NCI-H1436 (cell line): ENCODE measurements at regions not wholly inside any gene's neighbourhood (a gene's known extent, or its start where the extent isn't known, plus 50 kb on each side); places are given as distances from the start of the nearest gene placed in this dataset.
"Not testable (repeated sequence)": the region's sequence is repeated elsewhere in the genome, so short reads cannot be mapped to it uniquely, and the experiment has no call there.

ENCODE experiments used
- DNase-seq: peaks from one replicate; lab custom pipeline; 2025; lab: John Stamatoyannopoulos, UW

DNA sequence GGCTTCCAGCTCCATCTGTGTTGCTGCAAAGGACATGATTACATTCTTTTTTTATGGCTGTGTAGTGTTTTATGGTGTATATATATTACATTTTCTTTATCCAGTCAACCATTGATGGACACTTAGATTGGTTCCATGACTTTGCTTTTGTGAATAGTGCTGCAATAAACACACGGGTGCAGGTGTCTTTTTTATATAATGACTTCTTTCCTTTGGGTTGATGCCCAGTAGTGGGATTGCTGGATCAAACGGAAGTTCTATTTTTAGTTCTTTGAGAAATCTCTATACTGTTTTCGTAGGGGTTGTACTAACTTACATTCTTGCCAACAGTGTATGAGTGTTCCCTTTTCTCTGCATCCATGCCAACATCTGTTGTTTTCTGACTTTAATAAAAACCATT lies 189.7 kb downstream of the ACTR3B start:
- no peak for DNase-seq

DNA sequence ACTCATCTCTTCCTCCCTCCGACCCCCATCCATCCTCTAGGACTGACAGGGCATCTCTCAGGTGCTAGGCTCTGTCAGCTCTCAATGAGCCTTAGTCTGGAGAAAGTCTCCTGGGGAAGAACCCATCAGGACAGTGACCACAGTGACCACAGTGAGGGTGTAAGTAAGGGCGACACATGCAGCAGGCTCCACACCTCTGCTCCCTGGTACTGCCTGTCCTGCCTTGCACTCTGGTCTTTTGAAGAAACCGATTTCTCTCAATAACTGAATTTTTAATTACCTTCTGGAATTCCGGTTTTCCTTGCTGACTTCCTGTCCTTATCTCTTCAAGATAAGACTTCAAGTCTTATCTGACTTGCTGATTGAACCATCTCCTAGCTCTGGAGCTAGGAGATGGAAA lies 190.2 kb downstream of the ACTR3B start:
- DNase-seq: no peak

DNA sequence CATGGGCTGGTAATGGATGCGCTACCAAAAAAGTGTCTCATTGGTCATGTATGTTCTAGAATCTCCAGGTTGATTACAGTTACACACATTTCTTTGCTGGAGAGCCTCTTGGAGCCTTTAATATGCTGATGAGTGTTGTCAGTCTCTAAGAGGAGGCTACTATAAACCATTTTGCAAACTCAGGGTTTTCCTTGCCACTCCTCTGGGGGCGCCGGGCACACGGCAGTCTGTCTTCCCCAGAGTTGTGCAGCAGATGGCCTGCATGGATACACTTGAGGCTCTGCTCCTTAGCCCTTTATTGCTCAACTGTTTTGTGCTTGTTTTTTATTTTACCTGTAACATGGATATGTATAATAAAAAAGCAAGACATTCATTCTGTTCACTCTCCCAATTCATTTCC lies 196.5 kb downstream of the ACTR3B start:
- DNase-seq: no peak

DNA sequence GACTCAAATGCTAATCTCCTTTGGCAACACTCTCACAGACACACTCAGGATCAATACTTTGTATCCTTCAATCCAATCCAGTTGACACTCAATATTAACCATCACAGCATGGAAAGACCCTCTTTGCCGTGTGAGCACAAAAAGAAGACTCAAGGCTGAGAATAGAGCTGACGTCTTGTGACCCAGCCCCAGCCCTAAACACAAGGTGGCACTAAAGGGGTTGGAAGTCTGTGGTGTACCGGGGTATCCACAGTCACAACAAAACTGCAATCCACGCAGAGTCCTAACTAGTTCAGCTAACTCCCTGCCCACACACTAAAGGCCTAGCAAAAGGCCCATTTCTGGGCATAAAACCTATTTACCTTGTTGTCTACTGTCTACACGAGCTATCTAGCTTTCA lies 200.1 kb downstream of the ACTR3B start:
- DNase-seq: no peak

DNA sequence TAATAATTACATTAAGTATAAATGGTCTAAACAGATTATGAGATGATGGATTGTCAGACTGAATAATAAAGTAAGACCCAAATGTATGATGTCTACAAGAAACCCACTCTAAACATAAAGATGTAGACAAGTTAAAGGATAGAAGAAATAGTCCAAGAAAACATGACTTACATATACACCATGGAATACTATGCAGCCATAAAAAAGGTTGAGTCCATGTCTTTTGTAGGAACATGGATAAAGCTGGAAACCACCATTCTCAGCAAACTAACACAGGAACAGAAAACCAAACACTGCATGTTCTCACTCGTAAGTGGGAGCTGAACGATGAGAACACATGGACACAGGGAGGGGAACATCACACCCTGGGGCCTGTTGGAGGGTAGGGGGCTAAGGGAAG lies 202.2 kb downstream of the ACTR3B start:
- DNase-seq: not testable (repeated sequence)

DNA sequence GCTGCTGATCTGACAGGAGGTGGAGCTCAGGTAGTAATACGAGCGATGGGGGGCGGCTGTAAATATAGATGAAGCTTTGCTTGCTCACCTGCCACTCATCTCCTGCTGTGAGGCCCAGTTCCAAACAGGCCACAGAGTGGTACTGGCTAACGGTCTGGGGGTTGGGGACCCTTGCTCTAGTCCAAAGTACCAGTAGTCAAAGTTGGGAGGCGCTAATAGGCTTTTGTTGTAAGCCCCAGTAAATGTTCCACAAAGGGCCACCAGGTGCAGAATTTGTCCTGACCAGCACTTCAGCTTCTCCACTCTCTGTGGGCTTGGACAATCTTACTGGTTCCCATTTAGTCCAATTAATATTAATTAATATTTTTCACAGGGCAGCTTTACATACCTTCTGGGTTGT lies 206.6 kb downstream of the ACTR3B start:
- no peak for DNase-seq

DNA sequence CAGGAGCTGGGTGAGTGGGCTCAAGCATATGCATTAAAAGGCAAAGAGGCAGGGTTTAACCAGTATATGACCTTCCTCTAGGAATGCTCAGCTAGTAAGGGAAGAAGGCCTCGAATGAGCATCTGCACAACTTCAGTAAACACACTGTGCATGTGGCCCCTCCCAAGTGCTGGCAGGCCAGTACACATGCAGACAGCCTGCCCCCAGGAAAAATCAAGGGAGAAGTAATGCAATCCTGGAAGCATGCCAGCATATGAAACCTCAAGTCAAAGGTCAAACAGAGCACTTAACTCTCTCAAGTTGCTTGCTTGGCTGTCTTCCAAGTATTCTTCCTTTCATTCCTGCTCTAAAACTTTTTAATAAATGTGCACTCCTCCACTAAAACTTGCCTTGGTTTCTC lies 208.4 kb downstream of the ACTR3B start:
- no peak for DNase-seq

DNA sequence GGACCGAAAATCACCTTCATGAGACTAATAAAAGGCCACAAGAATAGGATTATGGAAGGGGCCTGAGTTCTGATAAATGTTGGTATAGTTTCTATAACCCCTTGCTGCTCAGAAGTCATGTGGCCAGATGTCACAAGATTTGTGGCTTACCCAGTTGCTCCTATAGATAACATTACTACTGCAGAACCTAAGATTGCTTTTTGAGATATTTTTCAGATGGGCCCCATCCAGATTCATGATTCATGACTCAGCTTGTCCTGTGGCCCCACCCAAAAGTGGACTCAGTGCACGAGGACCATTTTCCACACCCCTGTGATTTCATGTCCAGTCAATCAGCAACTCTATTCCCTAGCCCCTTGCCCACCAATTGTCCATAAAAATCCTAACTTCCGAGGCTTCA lies 209.0 kb downstream of the ACTR3B start:
- no peak for DNase-seq

DNA sequence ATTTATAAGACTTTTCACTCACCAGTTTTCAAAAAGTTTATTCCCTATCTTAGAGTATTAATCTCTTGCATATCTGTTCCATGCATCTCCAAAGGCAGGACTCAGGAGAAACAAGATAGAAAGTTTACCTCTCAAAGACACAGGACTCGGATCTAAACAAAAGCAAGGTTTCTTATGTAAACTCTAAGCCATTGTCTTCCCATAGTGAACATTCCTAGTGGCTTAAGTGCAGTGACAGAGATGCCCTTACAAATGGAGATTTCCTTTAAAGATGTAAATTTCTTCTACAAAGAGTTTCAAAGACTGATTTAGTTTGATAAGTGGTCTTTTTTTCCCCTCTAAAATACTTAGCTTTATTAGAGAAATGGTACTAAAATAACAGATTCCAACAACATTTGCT lies 209.8 kb downstream of the ACTR3B start:
- no peak for DNase-seq

DNA sequence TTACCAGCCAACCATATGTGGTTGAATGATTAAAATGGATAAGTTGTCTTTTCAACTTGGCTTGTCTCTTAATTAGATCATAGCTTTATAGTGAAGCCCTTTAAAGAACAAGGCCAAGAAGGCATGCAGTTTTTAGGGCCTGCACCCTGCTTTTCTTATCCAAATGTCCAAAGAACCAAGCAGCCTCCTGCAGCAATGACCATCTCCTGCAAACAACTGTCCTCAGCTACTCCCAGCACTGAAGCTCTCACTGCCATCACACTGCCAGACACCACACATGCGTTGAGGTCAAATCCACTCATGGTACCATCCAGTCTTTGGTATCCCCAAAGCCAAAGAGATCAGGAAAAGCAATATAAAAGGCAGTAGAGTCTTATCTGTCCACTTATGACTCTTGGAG lies 210.3 kb downstream of the ACTR3B start:
- no peak for DNase-seq

DNA sequence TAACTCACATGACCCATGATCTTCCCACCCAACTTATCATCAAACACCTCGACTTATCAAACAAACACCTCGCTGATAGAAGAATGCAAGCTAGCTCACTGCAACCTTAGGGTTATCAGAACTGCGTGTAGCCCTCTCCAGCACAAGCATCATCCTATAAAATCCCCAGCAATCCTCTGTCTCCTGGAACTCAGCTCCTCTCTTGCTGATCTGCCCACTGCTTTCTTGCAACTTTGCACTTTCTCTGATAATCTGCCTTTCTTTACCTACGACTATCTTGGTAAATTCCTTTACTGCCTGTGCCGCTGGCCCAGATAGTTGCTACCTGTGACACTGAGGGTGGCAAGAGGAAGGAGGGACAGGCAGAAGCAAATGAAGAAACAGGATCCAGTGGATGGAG lies 210.9 kb downstream of the ACTR3B start:
- DNase-seq: no peak

DNA sequence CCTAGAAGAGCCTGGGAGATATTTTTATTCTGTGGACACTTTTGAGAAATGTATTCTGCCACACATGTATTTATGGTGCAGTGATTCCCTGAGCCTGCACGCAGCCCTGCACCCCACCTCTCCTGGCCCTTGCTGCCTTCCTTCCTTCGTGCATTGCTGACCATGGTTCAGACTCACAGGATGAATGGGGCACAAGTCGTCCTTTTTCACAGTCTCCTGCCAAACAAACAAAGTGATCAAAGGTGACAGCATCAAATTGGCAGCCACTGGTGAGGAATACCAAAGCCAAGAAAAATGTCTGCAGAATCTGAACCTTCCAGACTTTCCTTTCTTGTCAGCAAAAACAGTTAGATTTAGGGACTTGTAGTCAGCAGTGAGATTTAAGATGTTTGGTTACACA lies 215.0 kb downstream of the ACTR3B start:
- DNase-seq: no peak

DNA sequence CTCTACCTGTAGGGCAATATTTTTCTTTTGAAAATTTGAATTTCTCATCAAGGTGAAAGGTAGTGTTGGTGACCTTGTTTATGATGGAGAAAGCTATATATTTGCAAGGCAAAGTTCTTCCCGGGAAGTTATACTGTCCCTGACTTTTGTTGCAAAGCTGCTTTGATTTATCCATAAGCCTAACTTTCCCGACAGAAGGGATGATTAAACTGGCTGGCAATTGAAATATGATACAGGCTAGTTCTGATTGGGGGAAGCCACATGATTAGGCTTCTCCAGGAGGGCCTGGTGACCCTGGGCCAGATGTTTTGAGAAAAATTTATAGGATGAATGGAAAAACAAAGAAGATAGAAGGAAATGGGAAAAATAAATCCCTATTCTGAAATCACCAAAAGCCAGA lies 215.5 kb downstream of the ACTR3B start:
- no peak for DNase-seq

DNA sequence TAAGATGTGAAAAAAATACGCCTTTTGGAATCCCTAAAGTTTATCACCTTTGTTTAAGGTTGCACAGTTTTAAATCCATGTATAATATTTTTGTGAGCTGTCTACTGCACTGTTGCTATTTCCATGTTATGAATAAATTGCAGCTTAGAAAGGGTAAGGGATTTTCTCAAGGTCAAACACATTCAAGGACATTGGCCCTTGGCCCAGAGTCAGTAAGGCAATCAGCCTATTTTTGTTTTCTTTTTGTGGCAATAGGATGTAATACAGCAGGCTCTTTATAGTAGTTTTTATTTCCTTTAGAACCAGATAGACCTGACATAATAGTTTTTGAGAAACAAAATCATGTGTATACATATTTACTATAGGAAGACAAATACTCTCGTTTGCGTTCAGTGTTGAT lies 219.8 kb downstream of the ACTR3B start:
- no peak for DNase-seq

DNA sequence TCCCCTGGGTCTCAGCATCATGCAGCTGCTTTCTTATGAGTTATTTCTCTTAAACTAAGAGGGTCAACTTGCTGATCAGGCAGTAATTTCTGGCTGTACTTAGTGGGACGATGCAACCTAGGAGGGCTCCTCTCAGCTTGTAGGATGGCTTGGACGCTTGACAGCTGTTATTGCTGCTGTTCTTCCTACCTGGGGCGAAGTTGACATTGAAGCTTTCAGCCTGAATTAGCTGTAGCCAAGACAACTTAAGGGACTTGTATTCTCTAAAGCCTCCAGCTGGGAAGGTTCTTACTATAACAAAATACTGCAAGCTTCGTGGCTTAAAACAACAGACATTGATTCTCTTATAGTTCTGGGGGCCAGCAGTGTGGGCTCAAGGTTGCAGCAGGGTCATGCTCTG lies 224.9 kb downstream of the ACTR3B start:
- no peak for DNase-seq

DNA sequence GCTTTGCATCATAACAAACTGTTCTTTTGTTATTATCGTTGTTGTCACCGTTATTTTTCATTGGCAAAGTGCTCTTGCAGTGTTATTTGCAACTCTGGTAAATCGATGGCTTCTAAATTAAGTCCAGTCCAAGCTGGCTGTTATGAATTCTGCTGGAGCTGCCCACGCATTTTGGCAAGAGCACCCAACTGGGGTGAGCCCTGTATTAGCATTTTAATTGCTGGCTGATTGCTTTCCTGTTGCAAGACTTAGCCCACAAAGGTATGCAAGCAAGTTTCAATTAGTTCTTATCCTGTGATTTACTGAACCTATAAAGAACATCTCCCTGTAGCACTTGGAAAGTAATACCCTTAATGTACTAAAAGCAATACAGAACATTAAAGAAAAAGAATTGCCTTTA lies 226.8 kb downstream of the ACTR3B start:
- no peak for DNase-seq

DNA sequence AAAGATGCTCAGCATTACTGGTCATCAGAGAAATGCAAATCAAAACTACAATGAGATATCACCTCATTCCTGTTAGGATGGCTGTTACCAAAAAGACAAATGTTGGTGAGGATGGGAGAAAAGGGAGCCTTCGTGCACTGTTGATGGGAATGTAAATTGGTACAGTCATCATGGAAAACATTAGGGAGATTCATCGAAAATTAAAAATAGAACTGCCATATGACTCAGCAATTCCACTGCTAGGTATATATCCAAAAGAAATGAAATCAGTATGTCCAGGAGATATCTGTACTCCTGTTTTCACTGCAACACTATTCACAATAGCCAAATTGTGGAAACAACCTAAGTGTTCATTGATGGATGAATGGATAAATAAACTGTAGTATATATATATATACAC lies 228.1 kb downstream of the ACTR3B start:
- DNase-seq: no peak

DNA sequence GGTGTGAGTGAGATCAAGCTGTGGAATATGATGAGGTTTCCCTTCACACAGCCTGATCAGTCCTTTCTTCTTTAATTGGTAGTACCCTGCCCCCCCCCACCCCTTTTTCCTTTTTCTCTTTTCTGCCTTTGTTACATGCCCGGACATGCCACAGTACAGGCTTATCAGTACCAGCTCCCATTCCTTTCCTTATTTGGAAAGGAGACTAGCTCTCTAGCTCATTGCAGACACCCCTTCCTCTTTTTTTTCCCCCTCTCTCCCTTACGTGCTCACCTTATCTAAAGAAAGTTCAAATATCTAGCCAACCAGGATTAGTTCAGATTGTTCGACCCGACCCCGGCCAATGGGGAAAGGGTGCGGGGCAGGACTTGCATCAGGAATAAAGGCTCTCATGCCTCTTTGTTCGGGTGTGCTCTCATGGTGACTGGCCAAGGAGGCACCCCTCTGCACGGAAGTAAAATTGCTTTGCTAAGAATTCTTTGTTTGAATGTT lies 230.4 kb downstream of the ACTR3B start:
- peak; percentile 8 for DNase-seq

DNA sequence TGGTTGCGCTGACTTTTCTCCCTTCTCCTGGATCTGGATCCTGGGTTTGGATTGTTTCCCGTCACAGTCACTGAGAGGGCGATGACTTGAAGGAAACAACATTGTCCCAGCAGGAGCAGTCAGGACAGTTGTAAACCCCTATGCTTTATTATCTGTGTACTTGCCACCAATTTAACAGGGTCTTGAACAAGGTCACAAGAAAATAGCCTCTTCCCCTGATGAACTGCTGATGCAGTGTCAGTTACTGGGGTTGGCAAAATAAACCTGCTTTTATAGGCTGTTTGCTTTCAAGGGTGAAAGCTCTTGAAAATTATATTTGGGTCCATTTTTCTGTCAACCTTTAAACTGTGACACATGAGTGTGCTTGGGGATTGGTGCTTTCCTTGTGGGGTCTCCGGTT lies 238.9 kb downstream of the ACTR3B start:
- no peak for DNase-seq

DNA sequence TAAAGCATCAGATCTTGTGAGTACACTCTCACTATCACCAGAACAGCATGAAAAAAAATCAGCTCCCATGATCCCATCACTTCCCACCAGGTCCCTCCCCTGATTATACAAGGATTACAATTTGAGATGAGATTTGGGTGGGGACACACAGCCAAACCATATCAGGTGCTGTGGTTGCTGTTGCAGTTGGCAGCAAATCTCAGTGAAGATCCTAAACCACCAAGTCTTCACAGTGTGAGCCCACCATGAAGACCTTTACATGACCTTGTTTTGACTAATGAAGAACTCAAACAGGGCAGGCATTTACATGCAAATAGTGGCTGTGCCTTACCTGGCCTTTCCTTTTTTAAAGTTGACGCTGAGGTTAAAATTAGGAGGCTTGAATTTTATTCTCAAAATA lies 242.6 kb downstream of the ACTR3B start:
- no peak for DNase-seq

DNA sequence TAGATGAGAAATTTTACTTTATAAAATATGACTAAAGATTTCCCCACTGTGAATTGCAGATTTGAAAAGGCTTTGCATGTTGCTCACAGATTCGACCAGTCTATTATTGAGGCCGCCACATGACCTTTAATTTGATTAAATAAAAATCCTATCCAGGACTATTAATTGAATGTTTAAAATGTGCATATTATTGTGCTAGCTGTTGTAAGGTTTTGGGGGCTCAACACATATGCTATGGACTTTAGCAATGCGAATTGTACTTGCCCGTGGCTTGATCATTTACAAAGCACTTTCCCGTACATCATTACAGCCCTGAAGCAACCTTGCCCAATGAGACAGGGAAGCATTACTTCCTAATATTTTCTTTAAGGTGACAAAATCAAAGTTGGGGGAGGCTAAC lies 243.0 kb downstream of the ACTR3B start:
- DNase-seq: no peak

DNA sequence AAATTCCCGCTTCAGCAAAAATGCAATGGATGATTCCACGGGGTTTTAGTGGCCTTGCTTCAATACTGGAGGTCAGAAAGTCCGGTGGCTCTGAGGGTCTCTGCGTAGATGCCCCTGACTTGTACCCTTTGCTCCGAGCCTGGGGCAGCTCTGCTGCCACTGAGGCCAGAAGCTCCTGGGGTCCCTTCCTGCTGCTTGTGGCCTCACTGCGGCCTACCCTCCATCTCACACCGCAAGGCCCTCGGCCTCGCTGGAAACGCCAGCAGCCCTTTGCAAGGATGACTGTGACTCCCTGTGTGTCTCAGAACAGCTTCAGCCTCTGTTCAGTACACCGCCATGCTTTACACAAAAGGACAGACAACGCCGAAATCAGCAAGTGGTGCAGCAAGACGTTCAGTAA lies 244.8 kb downstream of the ACTR3B start:
- DNase-seq: no peak

DNA sequence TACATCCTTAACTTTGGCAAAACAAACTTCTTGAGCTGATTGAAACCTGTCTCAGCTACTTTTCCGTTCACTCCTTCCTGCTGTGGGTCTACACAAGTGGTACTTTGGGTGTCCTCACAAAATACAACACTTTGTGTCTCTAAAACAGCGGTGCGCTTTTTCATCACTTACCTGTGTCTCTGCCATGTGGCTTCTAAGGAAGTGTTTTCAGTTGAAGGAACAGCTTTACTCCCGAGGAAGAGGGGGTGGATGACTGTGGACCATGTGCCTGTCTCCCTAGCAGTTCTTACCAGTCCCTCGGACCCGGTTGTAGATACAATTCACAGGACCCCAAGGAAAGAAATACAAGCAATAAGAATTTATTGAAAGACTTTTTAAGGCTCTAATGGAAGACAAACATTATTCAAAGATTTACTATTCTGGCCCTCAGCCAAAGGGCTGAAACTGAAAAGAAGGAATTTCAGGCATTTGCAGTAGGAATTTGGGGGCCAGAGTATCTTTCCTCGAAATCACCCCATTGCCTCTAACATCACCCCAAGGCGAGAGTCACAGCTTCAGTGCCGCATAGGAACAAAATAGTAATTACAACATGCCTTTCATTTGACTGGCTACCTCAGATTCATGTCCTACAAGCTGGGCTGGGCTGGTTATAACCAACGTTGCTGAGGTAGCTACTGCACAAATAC lies 246.3 kb downstream of the ACTR3B start:
- DNase-seq: no peak

DNA sequence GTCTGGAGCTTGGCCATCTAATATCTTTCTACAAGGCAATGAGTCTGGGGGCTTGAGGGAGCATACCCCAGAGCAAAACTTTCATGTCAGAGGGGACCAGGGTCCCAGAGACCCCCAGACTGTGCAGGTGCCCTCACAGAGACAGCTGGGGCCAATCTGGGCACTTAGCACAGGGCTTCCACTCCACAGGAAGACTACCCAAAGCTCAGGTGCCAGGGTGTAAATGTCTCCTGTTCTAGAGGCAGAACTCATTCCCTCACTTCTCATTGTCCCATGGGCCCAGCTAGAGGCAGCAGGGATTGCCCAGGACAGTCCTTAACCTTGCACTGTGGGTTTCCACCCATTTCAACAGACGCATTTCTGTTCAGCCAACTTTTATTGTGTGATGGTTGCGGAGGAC lies 246.9 kb downstream of the ACTR3B start:
- DNase-seq: no peak

DNA sequence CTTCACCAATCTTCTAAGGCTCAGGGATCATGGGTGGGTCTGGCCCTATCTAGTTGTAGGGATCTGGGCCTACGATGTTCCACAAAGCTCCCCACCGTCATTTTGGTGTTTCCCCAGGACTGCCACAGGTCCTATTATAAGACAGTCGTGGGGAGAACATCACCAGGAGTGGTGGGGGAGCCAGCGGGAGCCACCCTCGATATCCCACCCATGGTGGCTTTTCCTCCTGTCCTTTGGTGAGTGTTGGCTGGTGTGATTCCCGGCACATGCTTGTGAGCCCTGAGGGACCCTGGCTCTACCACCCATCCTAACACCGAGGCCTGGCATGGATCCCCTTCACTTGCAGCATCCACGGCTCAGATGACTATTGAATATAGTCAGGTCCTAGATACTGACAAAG lies 247.4 kb downstream of the ACTR3B start:
- DNase-seq: no peak
